ENCODE measurements at regions not wholly inside any gene's neighbourhood (a gene's known extent, or its start where the extent isn't known, plus 50 kb on each side); places are given as distances from the start of the nearest gene placed in this dataset.

DNA sequence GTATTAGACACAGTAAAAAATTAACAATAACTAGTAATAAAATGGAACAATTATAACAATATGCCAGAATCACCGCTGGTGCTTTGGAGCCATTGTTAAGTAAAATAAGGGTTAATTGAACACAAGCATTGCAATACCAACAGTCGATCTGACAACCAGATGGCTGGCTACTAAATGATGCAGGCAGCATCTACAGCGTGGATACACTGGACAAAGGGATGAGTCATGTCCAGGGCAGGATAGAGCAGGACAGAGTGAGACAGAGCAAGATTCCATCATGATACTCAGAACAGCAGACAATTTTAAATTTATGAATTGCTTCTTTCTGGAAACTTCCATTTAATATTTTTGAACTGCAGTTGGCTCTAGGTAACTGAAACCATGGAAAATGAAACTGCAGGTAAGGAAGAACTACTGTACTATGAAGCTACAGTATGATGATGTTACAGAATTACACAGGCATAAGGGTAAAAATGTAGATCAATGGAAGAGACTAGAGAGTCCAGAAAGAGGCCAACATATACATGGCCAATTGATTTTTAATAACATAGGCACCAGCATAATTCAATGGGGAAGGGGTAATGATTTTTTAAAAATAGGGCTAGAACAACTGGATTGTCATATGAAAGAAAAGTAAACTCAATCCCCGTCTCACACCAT lies 168.7 kb downstream of the RRAGC start:
- no peaks in the 10 kb centered on the region for H4K20me1 ChIP-seq (ENCODE audit: insufficient read depth, low read length)
- no peak overlapping the region for H3K4me2 ChIP-seq (ENCODE audit: low read length)
- intact Hi-C loops (cut with micrococcal nuclease; ENCODE audit: unreplicated experiment): no loop called here
- no peak overlapping the region for H2AFZ ChIP-seq (ENCODE audit: low read length)
- H3K27ac ChIP-seq (ENCODE audit: low read depth, low read length, poor library complexity, severe bottlenecking): no peak overlapping the region
- ChIA-PET POLR2A (interaction anchor here (0.7 kb wide), 1 partner anchor 230 kb away, joined by 3 read pairs; no protein-coding TSS in a partner anchor), CTCF (ENCODE audit: unreplicated experiment) (no interaction called here)
- no TSS peak for BruUV-seq (replicated peaks)
- DNase-seq (ENCODE audit: low spot score): no peak
- no peaks in the 10 kb centered on the region for H3K9me2 ChIP-seq (ENCODE audit: insufficient read depth, low read length)
- no peak overlapping the region for H3K4me3 ChIP-seq (ENCODE audit: low read depth, low read length, poor library complexity, severe bottlenecking)
- H3K4me1 ChIP-seq (ENCODE audit: insufficient read depth, low read length, poor library complexity, severe bottlenecking): no peaks in the 10 kb centered on the region
- TF ChIP-seq, protein P1, sequence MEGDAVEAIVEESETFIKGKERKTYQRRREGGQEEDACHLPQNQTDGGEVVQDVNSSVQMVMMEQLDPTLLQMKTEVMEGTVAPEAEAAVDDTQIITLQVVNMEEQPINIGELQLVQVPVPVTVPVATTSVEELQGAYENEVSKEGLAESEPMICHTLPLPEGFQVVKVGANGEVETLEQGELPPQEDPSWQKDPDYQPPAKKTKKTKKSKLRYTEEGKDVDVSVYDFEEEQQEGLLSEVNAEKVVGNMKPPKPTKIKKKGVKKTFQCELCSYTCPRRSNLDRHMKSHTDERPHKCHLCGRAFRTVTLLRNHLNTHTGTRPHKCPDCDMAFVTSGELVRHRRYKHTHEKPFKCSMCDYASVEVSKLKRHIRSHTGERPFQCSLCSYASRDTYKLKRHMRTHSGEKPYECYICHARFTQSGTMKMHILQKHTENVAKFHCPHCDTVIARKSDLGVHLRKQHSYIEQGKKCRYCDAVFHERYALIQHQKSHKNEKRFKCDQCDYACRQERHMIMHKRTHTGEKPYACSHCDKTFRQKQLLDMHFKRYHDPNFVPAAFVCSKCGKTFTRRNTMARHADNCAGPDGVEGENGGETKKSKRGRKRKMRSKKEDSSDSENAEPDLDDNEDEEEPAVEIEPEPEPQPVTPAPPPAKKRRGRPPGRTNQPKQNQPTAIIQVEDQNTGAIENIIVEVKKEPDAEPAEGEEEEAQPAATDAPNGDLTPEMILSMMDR (conservative IDR thresholded peaks at IDR 0.05; ENCODE audit: low read length): no peak
- TF ChIP-seq EZH2phosphoT487 (IDR thresholded peaks at IDR 0.05; ENCODE audit: borderline replicate concordance, low read depth, low read length): no peak
- no peaks in the 10 kb centered on the region for H3K36me3 ChIP-seq (ENCODE audit: insufficient read depth, low read length)
- no peaks in the 10 kb centered on the region for H3K79me2 ChIP-seq (ENCODE audit: insufficient read depth, low read depth, low read length)
- no peaks in the 10 kb centered on the region for H3K9me3 ChIP-seq (ENCODE audit: low read length)

DNA sequence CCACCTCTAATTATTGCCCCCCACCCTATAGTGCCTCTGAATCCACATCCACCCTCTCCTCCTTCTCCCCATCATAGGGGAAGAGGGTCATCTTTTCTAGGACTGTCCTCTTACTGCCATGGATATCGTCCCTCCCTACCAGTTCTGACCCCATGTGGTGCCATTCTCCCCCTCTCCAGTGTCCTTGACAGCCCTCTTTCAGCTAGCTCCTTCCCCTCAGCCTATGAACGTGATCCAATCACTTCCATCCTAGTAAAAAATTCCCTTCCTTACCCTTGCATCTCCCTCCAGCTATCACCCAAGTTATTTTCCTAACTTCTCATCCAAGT lies 172.7 kb downstream of the RRAGC start:
- Histone ChIP-seq H3K9me2 (ENCODE audit: insufficient read depth, low read length) (no peaks in the 10 kb centered on the region), H2AFZ (ENCODE audit: low read length) (no peak overlapping the region), H3K27ac (ENCODE audit: low read depth, low read length, poor library complexity, severe bottlenecking) (no peak overlapping the region), H3K4me2 (ENCODE audit: low read length) (no peak overlapping the region), H4K20me1 (ENCODE audit: insufficient read depth, low read length) (no peaks in the 10 kb centered on the region), H3K4me3 (ENCODE audit: low read depth, low read length, poor library complexity, severe bottlenecking) (no peak overlapping the region), H3K36me3 (ENCODE audit: insufficient read depth, low read length) (no peaks in the 10 kb centered on the region), H3K4me1 (ENCODE audit: insufficient read depth, low read length, poor library complexity, severe bottlenecking) (no peaks in the 10 kb centered on the region), H3K79me2 (ENCODE audit: insufficient read depth, low read depth, low read length) (no peaks in the 10 kb centered on the region), H3K9me3 (ENCODE audit: low read length) (no peaks in the 10 kb centered on the region)
- CTCF ChIA-PET (ENCODE audit: unreplicated experiment): no interaction called here
- BruUV-seq (replicated peaks): no TSS peak
- no peak for DNase-seq (ENCODE audit: low spot score)
- intact Hi-C loops (cut with micrococcal nuclease; ENCODE audit: unreplicated experiment): no loop called here
- no peak for TF ChIP-seq EZH2phosphoT487 (IDR thresholded peaks at IDR 0.05; ENCODE audit: borderline replicate concordance, low read depth, low read length)
- TF ChIP-seq, protein P1 (conservative IDR thresholded peaks at IDR 0.05; ENCODE audit: low read length): no peak
- POLR2A ChIA-PET: no interaction called here

DNA sequence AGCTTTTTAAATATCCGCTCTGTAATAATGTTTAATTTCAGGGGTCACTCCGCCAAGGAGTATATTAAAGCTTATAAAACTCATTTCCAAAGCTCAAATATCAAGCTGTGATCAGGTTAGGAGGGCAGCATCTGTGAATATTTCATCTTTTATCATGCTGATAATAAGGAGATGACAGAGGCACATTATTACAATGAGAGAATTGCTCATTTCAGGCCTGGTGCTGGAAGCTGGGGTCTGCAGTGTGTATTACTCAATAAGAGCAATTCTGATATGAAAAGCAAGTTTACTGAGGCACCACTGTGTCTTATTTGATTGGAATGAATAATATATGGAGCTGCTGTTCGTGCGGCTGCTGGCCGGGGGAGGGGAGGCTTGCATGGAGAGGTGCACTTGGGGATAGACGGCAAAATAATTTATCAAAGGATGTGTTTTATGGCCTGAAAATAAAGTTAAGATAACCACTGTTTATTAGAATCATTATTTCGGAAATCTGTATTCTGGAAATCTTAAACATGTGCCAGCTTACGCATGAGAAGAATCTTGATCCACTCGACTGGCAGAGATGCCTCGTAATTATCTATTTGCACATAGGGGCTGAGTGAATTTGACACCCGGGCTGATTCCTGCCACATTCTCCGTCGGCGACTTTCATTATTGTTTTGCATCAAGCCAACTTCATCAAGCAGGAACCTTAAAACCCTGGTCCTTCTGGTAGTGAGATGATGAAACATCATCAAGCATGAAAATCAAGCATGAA lies 173.2 kb downstream of the RRAGC start:
- intact Hi-C loops (cut with micrococcal nuclease; ENCODE audit: unreplicated experiment): no loop called here
- no TSS peak for BruUV-seq (replicated peaks)
- Histone ChIP-seq H3K27ac (ENCODE audit: low read depth, low read length, poor library complexity, severe bottlenecking) (no peak overlapping the region), H3K36me3 (ENCODE audit: insufficient read depth, low read length) (no peaks in the 10 kb centered on the region), H3K4me3 (ENCODE audit: low read depth, low read length, poor library complexity, severe bottlenecking) (no peak overlapping the region), H3K79me2 (ENCODE audit: insufficient read depth, low read depth, low read length) (no peaks in the 10 kb centered on the region), H2AFZ (ENCODE audit: low read length) (no peak overlapping the region), H3K9me2 (ENCODE audit: insufficient read depth, low read length) (no peaks in the 10 kb centered on the region), H3K4me2 (ENCODE audit: low read length) (no peak overlapping the region), H3K4me1 (ENCODE audit: insufficient read depth, low read length, poor library complexity, severe bottlenecking) (no peaks in the 10 kb centered on the region), H3K9me3 (ENCODE audit: low read length) (no peaks in the 10 kb centered on the region), H4K20me1 (ENCODE audit: insufficient read depth, low read length) (no peaks in the 10 kb centered on the region)
- TF ChIP-seq, protein P1 (conservative IDR thresholded peaks at IDR 0.05; ENCODE audit: low read length): no peak
- TF ChIP-seq EZH2phosphoT487 (IDR thresholded peaks at IDR 0.05; ENCODE audit: borderline replicate concordance, low read depth, low read length): no peak
- ChIA-PET POLR2A (no interaction called here), CTCF (ENCODE audit: unreplicated experiment) (no interaction called here)
- DNase-seq (ENCODE audit: low spot score): no peak
